A673 (cell line): ENCODE measurements at regions not wholly inside any gene's neighbourhood (a gene's known extent, or its start where the extent isn't known, plus 50 kb on each side); places are given as distances from the start of the nearest gene placed in this dataset.

Experiments used
- BruUV-seq: library from RNA; stranded (reverse); fragments of 400-500 nt; replicated peaks from 2 replicates; lab custom pipeline; 2021; lab: Mats Ljungman, UMichigan
- CTCF ChIA-PET: fragments of 300-600 bp; sonication (Branson Sonifier 250); formaldehyde crosslinking; loops from one replicate; lab custom pipeline; 2022; ENCODE audit warnings: antibody characterized with exemption; lab: Charles Lee
- POLR2A ChIA-PET: fragments of 300-600 bp; sonication (Branson Sonifier 250); formaldehyde crosslinking; loops from one replicate; lab custom pipeline; 2022; ENCODE audit warnings: antibody characterized with exemption; ENCODE audit not compliant: low non-redundant PET; lab: Charles Lee
- DNase-seq: peaks from one replicate; pipeline ENCODE4 v3.0.0-alpha.2; 2015; ENCODE audit warnings: low spot score
- H3K27ac ChIP-seq: fragments of 200-600 bp; sonication (generic); 2 replicates; pipeline ENCODE4 v1.5.1; 2016; ENCODE audit warnings: mixed run types, low read depth, mild to moderate bottlenecking, mixed read lengths, antibody characterized with exemption, low read length; ENCODE audit not compliant: poor library complexity, severe bottlenecking
- H3K27me3 ChIP-seq: fragments of 200-600 bp; sonication (generic); replicated peaks from 2 replicates; pipeline ENCODE4 v1.6.1; 2017; ENCODE audit warnings: mixed run types, low read depth, mild to moderate bottlenecking, mixed read lengths, antibody characterized with exemption, low read length; ENCODE audit not compliant: insufficient read depth, poor library complexity
- H3K36me3 ChIP-seq: fragments of 200-600 bp; sonication (generic); 2 replicates; pipeline ENCODE4 v1.6.1; 2016; ENCODE audit warnings: mixed run types, mild to moderate bottlenecking, mixed read lengths, antibody characterized with exemption, low read length; ENCODE audit not compliant: insufficient read depth, poor library complexity, severe bottlenecking
- H3K4me1 ChIP-seq: fragments of 200-600 bp; sonication (generic); 2 replicates; pipeline ENCODE4 v1.6.1; 2017; ENCODE audit warnings: mixed run types, mild to moderate bottlenecking, mixed read lengths, antibody characterized with exemption, low read length; ENCODE audit not compliant: insufficient read depth, poor library complexity, severe bottlenecking
- H3K4me3 ChIP-seq: fragments of 200-600 bp; sonication (generic); 2 replicates; pipeline ENCODE4 v1.5.1; 2016; ENCODE audit warnings: low read depth, mixed run types, mild to moderate bottlenecking, mixed read lengths, low read length; ENCODE audit not compliant: poor library complexity, severe bottlenecking
- H3K9me3 ChIP-seq: fragments of 200-600 bp; sonication (generic); 2 replicates; pipeline ENCODE4 v1.6.1; 2016; ENCODE audit warnings: mixed run types, low read depth, mild to moderate bottlenecking, mixed read lengths, antibody characterized with exemption, low read length; ENCODE audit not compliant: poor library complexity, severe bottlenecking
- CTCF ChIP-seq: fragments of 300-800, 200-600 bp; sonication (generic); conservative IDR thresholded peaks from 2 replicates; pipeline ENCODE4 v1.5.1; 2017; ENCODE audit warnings: low read depth, mild to moderate bottlenecking, antibody characterized with exemption, low read length, moderate library complexity, mixed read lengths
- EZH2 ChIP-seq: fragments of 200-600 bp; sonication (generic); IDR thresholded peaks from 2 replicates; pipeline ENCODE4 v1.6.1; 2017; ENCODE audit warnings: borderline replicate concordance, low read depth, mild to moderate bottlenecking, mixed read lengths, antibody characterized with exemption, low read length; ENCODE audit not compliant: poor library complexity, severe bottlenecking
- intact Hi-C: fragments of 100-400 bp; cut with micrococcal nuclease; formaldehyde crosslinking; loops from one replicate; pipeline ENCODE4 v1.10.0; 2022; ENCODE audit not compliant: unreplicated experiment

GRCh38 chr6:168834042-168834587 lies 393.1 kb downstream of the SMOC2 start:
- ChIA-PET CTCF (no interaction called here), POLR2A (no interaction called here)
- Histone ChIP-seq H3K4me1 (no peaks in the 10 kb centered on the region), H3K27me3 (peaks cover 8% of the 10 kb centered on the region), H3K4me3 (no peak overlapping the region), H3K9me3 (no peaks in the 10 kb centered on the region), H3K36me3 (no peaks in the 10 kb centered on the region), H3K27ac (no peak overlapping the region)
- DNase-seq: no peak
- no TSS peak for BruUV-seq
- no peak for TF ChIP-seq EZH2
- TF ChIP-seq CTCF: no peak
- intact Hi-C loops: no loop called here

- no peak overlapping the region for H3K4me3 ChIP-seq
- H3K27me3 ChIP-seq: peaks cover 8% of the 10 kb centered on the region
- intact Hi-C loops: no loop called here
- no peak for DNase-seq
- H3K4me1 ChIP-seq: no peaks in the 10 kb centered on the region
- H3K9me3 ChIP-seq: no peaks in the 10 kb centered on the region
- TF ChIP-seq EZH2 (no peak), CTCF (no peak)
- H3K36me3 ChIP-seq: no peaks in the 10 kb centered on the region
- H3K27ac ChIP-seq: no peak overlapping the region
- POLR2A ChIA-PET: no interaction called here
- no TSS peak for BruUV-seq
- CTCF ChIA-PET: no interaction called here
Measured at GRCh38 chr6:168828800-168829199, 387.8 kb downstream of the SMOC2 start.

- H3K9me3 ChIP-seq: no peaks in the 10 kb centered on the region
- DNase-seq: no peak
- no peaks in the 10 kb centered on the region for H3K36me3 ChIP-seq
- ChIA-PET POLR2A (no interaction called here), CTCF (no interaction called here)
- no peaks in the 10 kb centered on the region for H3K4me1 ChIP-seq
- TF ChIP-seq EZH2 (no peak), CTCF (no peak)
- no peak overlapping the region for H3K27ac ChIP-seq
- intact Hi-C loops: no loop called here
- peaks cover 8% of the 10 kb centered on the region for H3K27me3 ChIP-seq
- H3K4me3 ChIP-seq: no peak overlapping the region
- BruUV-seq: no TSS peak
Measured at GRCh38 chr6:168828035-168828434, 387.1 kb downstream of the SMOC2 start.
